Right lobe of liver (tissue), 6 donors: ENCODE measurements at regions not wholly inside any gene's neighbourhood (a gene's known extent, or its start where the extent isn't known, plus 50 kb on each side); places are given as distances from the start of the nearest gene placed in this dataset.

Experiments used
- ATAC-seq, 4 donors: fragments of 200-7000 bp; cut with Tn5 transposase; one replicate each; pipeline ENCODE4 v1.9.1; 2020; ENCODE audit warnings: mild to moderate bottlenecking in 4 of 4, moderate library complexity in 4 of 4
- DNase-seq, 3 donors: peaks; one replicate each; pipeline ENCODE4 v3.0.0-alpha.2; 2020
- H3K27ac ChIP-seq, 3 donors: fragments of 200-600 bp; one replicate each; pipeline ENCODE4 v1.8.0; 2022
- H3K27me3 ChIP-seq, 2 donors: fragments of 200-600 bp; one replicate each; pipeline ENCODE4 v1.8.0; 2022
- H3K36me3 ChIP-seq, 4 donors: fragments of 200-600 bp; sonication (generic) in 1 of 4; one replicate each; pipeline versions ENCODE4 v1.5.1 to v1.8.0; 2017 to 2022; ENCODE audit warnings: control low read depth in 1 of 4
- H3K4me1 ChIP-seq, 4 donors: fragments of 200-600 bp; sonication (generic) in 1 of 4; one replicate each; pipeline versions ENCODE4 v1.5.1 to v1.8.0; 2017 to 2022; ENCODE audit warnings: control low read depth in 1 of 4
- H3K4me3 ChIP-seq, 3 donors: fragments of 200-600 bp; one replicate each; pipeline ENCODE4 v1.8.0; 2022
- H3K9me3 ChIP-seq, 4 donors: fragments of 200-600 bp; sonication (generic) in 1 of 4; one replicate each; pipeline versions ENCODE4 v1.5.1 to v1.8.0; 2017 to 2022; ENCODE audit warnings: control low read depth in 1 of 4
- POLR2A ChIP-seq: fragments of 450-650 bp; IDR thresholded peaks from one replicate; pipeline ENCODE4 v1.6.1; 2017; ENCODE audit warnings: antibody characterized with exemption, mild to moderate bottlenecking
- WGBS: methylation state at CpG from one replicate; pipeline ENCODE4 v1.1.6; 2018; ENCODE audit warnings: low coverage, low lambda C conversion rate; ENCODE audit not compliant: insufficient coverage; ENCODE audit errors: missing lambda C conversion rate; 5-methylcytosine and 5-hydroxymethylcytosine counted together
- intact Hi-C, 2 donors: fragments of 100-400 bp; cut with DNase I; formaldehyde crosslinking; loops; one replicate each; pipeline versions ENCODE4 v1.11.2 to v1.14.1; 2022
- TF ChIP-seq, protein P1 (sequence below), 4 donors: fragments of 200-600 bp in 3 of 4; fragments of 450-650 bp in 1 of 4; IDR thresholded peaks; one replicate each; pipeline versions ENCODE4 v1.5.1 to v1.8.0; 2016 to 2022; ENCODE audit warnings: antibody characterized with exemption in 4 of 4, mild to moderate bottlenecking in 2 of 4
- donor health status: DM: no; HTN: yes; CAD: no.
- donor health status: DM: no; HTN: no; CAD: no.
- donor health status: DM: no; HTN: no; CAD: no.
- donor health status: DM: no; HTN: yes; CAD: no.
- donor health status: DM: no; HTN: yes; CAD: no.

DNA sequence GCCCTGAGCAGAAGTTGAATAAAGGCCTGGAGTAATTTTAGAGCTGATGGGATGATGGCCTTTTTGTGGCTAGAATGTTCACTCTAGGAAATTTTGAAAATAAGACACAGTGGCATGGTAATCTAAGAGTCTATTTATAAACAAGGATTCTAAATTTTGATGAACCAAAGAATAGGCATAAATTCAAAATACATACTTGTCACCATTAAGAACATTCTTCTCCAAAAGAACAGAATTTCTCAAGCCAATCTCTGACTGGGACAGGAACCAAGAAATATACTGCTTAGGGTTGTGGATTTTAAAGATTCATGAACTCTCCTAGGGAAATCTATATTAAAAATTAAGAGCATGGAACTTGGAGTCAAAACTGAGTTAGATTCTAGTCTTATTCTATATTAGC is 98.2 kb upstream of the SETBP1 start:
- Histone ChIP-seq H3K36me3 (no peaks in the 10 kb centered on the region), H3K4me3 (no peak overlapping the region), H3K9me3 (no peaks in the 10 kb centered on the region), H3K27me3 (no peaks in the 10 kb centered on the region), H3K4me1 (no peaks in the 10 kb centered on the region), H3K27ac (no peak overlapping the region)
- intact Hi-C loops = no loop called here
- DNase-seq (no peak), ATAC-seq (no peak)
- no peak for TF ChIP-seq POLR2A
- TF ChIP-seq, protein P1, sequence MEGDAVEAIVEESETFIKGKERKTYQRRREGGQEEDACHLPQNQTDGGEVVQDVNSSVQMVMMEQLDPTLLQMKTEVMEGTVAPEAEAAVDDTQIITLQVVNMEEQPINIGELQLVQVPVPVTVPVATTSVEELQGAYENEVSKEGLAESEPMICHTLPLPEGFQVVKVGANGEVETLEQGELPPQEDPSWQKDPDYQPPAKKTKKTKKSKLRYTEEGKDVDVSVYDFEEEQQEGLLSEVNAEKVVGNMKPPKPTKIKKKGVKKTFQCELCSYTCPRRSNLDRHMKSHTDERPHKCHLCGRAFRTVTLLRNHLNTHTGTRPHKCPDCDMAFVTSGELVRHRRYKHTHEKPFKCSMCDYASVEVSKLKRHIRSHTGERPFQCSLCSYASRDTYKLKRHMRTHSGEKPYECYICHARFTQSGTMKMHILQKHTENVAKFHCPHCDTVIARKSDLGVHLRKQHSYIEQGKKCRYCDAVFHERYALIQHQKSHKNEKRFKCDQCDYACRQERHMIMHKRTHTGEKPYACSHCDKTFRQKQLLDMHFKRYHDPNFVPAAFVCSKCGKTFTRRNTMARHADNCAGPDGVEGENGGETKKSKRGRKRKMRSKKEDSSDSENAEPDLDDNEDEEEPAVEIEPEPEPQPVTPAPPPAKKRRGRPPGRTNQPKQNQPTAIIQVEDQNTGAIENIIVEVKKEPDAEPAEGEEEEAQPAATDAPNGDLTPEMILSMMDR (IDR thresholded peaks at IDR 0.05) = no peak

DNA sequence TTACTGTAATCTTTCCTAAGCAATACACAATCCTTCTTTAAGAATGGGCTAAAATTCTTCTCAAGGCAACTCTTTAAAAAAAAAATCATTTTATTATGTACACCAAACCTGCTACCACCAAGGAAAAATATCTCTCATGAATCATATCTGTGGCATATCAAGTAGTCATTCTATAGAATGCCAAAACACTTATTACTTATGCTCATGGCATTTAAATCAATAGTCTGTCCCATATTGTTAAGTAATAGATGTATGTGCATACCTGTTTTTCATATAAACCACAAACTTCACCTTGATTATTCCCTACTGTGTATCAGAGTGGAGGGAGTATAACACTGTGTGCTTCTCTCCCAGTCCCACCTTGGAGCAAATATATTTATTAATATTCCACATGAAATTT is 95.8 kb upstream of the SETBP1 start:
- Histone ChIP-seq H3K27ac (no peak overlapping the region), H3K27me3 (no peaks in the 10 kb centered on the region), H3K36me3 (no peaks in the 10 kb centered on the region), H3K4me1 (no peaks in the 10 kb centered on the region), H3K9me3 (no peaks in the 10 kb centered on the region), H3K4me3 (no peak overlapping the region)
- DNase-seq = no peak
- no peak for TF ChIP-seq POLR2A
- TF ChIP-seq, protein P1 (IDR thresholded peaks at IDR 0.05) = no peak
- no peak for ATAC-seq
- intact Hi-C loops = no loop called here

DNA sequence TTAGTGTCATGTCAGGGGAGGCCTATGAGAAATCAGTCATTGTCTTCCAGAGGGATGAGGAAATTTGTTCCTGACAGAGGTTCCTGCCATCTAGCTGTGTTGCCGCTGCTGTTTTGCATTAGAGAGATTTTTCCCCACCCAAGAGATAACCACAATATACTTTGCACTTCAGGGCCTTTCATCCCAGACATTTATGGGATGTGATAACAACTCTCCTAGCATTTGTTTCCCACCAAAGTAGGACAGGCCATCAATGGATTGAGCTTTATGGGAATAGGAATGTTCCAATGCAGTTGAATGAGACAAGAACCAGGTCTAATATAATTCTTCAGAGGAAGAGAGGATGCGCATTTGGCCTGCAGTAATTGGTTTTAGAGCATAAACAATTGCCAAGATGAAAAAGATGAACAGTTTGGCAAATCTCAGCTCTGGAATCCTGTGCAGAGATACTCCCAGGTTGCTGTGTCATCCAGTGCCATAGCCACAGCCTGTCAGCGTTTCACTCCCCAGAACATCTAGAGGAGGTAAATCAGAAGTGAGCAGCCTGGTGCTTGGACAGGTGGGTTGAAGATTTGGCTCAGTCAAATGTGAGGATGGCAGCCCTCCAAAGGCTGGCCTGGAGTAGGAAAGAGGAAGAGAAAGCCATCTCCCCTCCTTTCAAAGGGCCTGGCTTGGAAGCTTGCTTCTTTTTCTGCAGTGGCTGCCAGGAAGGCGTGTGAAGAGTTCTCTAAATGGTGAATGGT is 93.7 kb upstream of the SETBP1 start:
- no peak for ATAC-seq
- intact Hi-C loops = no loop called here
- Histone ChIP-seq H3K36me3 (no peaks in the 10 kb centered on the region), H3K4me3 (no peak overlapping the region), H3K27ac (no peak overlapping the region), H3K9me3 (no peaks in the 10 kb centered on the region), H3K4me1 (no peaks in the 10 kb centered on the region), H3K27me3 (no peaks in the 10 kb centered on the region)
- TF ChIP-seq, protein P1 (IDR thresholded peaks at IDR 0.05) = no peak
- no peak for TF ChIP-seq POLR2A
- no peak for DNase-seq
- WGBS = 72% methylated on average over 3 of the region's 4 CpGs

DNA sequence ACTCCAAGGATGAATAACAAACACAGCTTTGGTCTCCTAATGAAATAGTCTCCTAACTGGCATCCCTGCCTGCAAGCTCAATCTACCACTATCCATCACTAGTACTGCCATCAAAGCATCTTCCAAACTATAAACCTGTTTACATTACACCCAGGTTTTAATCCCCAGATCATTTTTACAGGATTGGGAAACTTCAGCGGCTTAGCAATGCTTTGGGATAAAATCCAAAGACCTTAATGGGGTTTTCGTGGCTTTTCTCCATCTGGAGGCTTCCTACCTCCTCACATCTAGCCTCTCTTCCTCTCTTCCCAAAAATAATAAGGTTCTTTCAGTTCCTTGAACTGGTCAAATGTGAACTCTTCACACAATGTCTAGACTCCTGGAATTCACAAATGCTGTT is 92.2 kb upstream of the SETBP1 start:
- TF ChIP-seq POLR2A = no peak
- TF ChIP-seq, protein P1 (IDR thresholded peaks at IDR 0.05) = no peak
- no peaks in the 10 kb centered on the region for H3K27me3 ChIP-seq
- no peak overlapping the region for H3K27ac ChIP-seq
- no peaks in the 10 kb centered on the region for H3K9me3 ChIP-seq
- H3K36me3 ChIP-seq = no peaks in the 10 kb centered on the region
- 73% methylated on average over 2 of the region's 2 CpGs for WGBS
- no peaks in the 10 kb centered on the region for H3K4me1 ChIP-seq
- intact Hi-C loops = no loop called here
- ATAC-seq (no peak), DNase-seq (no peak)
- no peak overlapping the region for H3K4me3 ChIP-seq
